Activated CD4-positive, alpha-beta memory T cell treated with anti-CD3 and anti-CD28 coated beads, Interleukin-2, amount 10 ng/mL, durations not matched to agents 7 days and 5 days (primary cell): ENCODE measurements at regions not wholly inside any gene's neighbourhood (a gene's known extent, or its start where the extent isn't known, plus 50 kb on each side); places are given as distances from the start of the nearest gene placed in this dataset.

Experiments
- CTCF ChIA-PET: fragments of 350-600 bp; sonication (Branson Sonifier 250); formaldehyde crosslinking; loops from one replicate; lab custom pipeline; 2021; ENCODE audit warnings: antibody characterized with exemption, inconsistent platforms; lab: Charles Lee
- POLR2A ChIA-PET: fragments of 350-600 bp; sonication (Branson Sonifier 250); formaldehyde crosslinking; loops from one replicate; lab custom pipeline; 2021; ENCODE audit warnings: antibody characterized with exemption; lab: Charles Lee
- DNase-seq: peaks from one replicate; pipeline ENCODE4 v3.0.0-alpha.2; 2020
- H3K27ac Mint-ChIP-seq: one replicate; pipeline ENCODE4 v1.8.0; 2021; ENCODE audit warnings: mild to moderate bottlenecking, mixed read lengths
- H3K27me3 Mint-ChIP-seq: one replicate; pipeline ENCODE4 v1.8.0; 2021; ENCODE audit warnings: mixed read lengths
- H3K36me3 Mint-ChIP-seq: one replicate; pipeline ENCODE4 v1.8.0; 2021; ENCODE audit warnings: low read depth, mixed read lengths
- H3K4me1 Mint-ChIP-seq: one replicate; pipeline ENCODE4 v1.8.0; 2021; ENCODE audit warnings: mixed read lengths
- H3K4me3 Mint-ChIP-seq: one replicate; pipeline ENCODE4 v1.8.0; 2021; ENCODE audit warnings: mild to moderate bottlenecking, mixed read lengths
- H3K9me3 Mint-ChIP-seq: one replicate; pipeline ENCODE4 v1.8.0; 2021; ENCODE audit warnings: mixed read lengths

DNA sequence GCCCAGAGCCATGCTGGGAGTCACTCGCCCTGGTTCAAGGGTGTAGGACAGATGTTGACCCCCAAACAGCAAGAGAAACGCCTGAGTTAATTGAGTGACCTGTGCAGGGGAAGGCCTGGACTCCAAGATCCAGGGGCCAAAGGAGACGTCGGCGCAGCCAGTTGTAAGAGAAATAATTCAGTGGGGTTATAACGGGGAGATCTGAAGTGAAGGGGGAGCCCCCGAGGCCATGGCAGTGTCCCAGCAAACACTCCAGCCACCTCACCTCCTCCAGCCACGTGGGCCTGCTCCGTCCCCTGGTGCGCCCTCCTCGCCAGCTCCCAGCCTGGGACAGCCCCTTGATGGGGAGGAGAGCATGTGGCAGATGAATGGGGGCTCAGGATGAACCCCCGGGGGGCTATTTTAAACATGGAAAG, 130.7 kb upstream of the GPC1 start:
- H3K27me3 Mint-ChIP-seq, result peaks cover 2% of the 10 kb centered on the region
- ChIA-PET CTCF (no interaction called here), POLR2A (no interaction called here)
- H3K4me3 Mint-ChIP-seq, result no peak overlapping the region
- H3K36me3 Mint-ChIP-seq, result no peaks in the 10 kb centered on the region
- H3K9me3 Mint-ChIP-seq, result no peaks in the 10 kb centered on the region
- H3K27ac Mint-ChIP-seq, result no peak overlapping the region
- DNase-seq, result peak; percentile 6
- no peaks in the 10 kb centered on the region for H3K4me1 Mint-ChIP-seq

DNA sequence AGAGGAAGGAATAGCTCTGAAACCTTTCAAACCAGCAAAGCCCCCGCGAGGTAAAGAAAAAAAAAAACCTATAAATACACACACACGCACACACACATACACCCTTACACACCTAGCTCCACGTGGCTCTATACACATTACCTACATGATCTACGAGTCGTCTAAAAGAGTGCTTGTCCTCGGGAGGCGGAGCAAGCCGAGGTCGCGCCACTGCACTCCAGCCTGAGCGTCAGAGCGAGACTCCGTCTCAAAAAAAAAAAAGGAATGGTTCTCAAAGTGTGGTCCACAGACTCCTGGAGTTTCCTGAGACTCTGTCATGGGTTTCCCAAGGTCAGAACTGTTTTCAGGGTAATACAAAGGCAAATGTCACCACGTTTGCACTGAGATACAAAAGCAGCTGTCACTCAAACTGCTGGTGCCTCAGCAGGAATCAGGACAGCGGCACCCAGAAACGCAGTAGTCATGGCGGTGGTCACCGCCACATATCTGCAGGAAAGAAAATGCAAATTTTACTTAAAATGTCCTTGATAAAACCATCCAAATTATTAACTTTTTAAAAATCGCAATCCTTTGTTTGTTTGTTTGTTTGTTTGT, 130.0 kb upstream of the GPC1 start:
- ChIA-PET POLR2A (no interaction called here), CTCF (no interaction called here)
- no peak for DNase-seq
- Mint-ChIP-seq H3K36me3 (no peaks in the 10 kb centered on the region), H3K4me3 (no peak overlapping the region), H3K27ac (no peak overlapping the region), H3K27me3 (peaks cover 2% of the 10 kb centered on the region), H3K4me1 (no peaks in the 10 kb centered on the region), H3K9me3 (no peaks in the 10 kb centered on the region)

DNA sequence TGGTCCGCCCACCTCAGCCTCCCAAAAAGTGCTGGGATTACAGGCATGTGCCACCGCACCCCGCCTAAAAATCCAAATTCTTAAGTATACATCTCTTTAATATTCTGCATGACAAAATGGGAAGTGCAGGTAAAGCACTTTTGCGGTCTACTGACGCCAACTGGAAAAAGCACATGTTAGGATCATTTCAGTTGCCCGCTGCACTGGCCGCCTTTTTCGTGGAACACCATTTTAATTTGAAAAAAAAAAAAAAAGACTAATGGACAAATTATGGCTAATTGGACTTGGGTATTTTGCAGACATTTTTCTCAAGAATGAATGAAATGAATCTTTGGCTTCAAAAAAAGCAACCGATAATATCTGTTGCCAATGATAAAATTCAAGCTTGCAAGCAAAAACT, 129.3 kb upstream of the GPC1 start:
- no peak for DNase-seq
- H3K9me3 Mint-ChIP-seq, result no peaks in the 10 kb centered on the region
- no peak overlapping the region for H3K4me3 Mint-ChIP-seq
- POLR2A ChIA-PET, result no interaction called here
- CTCF ChIA-PET, result interaction anchor here (0.7 kb wide), 1 partner anchor 24 kb away, joined by 6 read pairs; no protein-coding TSS in a partner anchor
- peaks cover 2% of the 10 kb centered on the region for H3K27me3 Mint-ChIP-seq
- H3K4me1 Mint-ChIP-seq, result no peaks in the 10 kb centered on the region
- no peak overlapping the region for H3K27ac Mint-ChIP-seq
- no peaks in the 10 kb centered on the region for H3K36me3 Mint-ChIP-seq

DNA sequence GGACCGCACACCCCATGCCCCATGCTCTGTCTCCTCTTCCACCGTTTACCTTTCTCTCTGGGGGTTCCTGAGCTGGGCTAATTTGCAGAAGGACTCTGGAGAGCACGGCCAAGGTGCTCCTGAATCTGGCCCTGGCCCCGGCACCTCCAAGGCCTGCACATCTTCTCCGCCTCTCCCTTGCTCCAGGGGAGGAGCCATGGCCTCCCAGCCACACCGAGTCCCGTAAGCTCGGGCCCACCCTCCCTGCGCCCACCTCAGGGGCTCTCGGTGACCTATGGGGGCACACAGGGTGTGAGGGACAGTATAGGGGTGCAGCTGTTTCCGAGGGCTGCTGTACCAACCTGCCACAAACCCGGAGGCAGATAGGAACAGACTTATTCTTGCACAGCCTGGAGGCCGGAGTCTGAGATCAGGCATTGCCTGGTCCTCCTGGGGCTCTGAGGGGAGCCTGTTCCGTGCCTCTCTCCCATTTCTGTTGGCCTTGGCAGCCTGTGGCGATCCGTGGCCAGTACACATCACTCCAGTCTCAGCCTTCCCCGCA, 127.3 kb upstream of the GPC1 start:
- Mint-ChIP-seq H3K36me3 (no peaks in the 10 kb centered on the region), H3K27me3 (peaks cover 5% of the 10 kb centered on the region), H3K27ac (no peak overlapping the region), H3K4me1 (no peaks in the 10 kb centered on the region), H3K9me3 (no peaks in the 10 kb centered on the region), H3K4me3 (no peak overlapping the region)
- no peak for DNase-seq
- CTCF ChIA-PET, result no interaction called here
- POLR2A ChIA-PET, result no interaction called here

DNA sequence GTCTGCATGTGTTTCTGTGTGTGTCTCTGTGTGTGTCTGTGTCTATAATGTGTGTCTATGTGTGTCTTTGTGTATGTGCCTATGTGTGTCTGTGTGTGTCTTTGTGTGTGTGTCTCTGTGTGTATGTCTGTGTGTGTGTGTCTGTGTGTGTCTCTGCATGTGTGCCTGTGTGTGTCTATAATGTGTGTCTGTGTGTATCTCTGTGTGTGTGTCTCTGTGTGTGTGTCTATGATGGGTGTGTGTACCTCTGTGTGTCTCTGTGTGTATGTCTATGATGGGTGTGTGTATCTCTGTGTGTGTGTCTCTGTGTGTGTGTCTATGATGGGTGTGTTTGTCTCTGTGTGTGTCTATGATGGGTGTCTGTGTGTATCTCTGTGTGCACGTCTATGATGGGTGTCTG, 126.2 kb upstream of the GPC1 start:
- Mint-ChIP-seq H3K4me1 (no peaks in the 10 kb centered on the region), H3K4me3 (no peak overlapping the region), H3K27ac (no peak overlapping the region), H3K27me3 (peaks cover 4% of the 10 kb centered on the region), H3K36me3 (no peaks in the 10 kb centered on the region), H3K9me3 (no peaks in the 10 kb centered on the region)
- no peak for DNase-seq
- ChIA-PET CTCF (no interaction called here), POLR2A (no interaction called here)

DNA sequence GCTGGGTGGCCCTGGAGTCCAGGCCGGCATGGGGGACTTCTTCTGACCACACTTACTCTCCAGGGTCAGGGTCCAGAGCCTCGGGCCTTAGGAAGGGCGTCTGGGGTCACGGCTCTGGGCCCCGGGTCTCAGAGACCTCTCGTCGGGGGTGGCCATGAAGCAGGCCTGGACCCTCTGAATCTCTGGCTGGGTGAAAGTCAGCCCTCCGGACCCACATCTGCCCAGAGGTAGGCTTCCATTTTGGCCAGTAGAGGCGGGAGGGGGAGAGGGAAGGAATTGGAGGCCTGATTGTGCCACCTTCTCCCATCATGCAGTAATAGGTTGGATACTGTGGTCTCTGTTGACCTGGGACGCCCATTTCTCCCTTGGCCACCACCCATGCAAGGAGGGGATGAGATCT, 125.3 kb upstream of the GPC1 start:
- H3K4me3 Mint-ChIP-seq, result no peak overlapping the region
- no peaks in the 10 kb centered on the region for H3K9me3 Mint-ChIP-seq
- no peaks in the 10 kb centered on the region for H3K4me1 Mint-ChIP-seq
- ChIA-PET CTCF (no interaction called here), POLR2A (no interaction called here)
- H3K27me3 Mint-ChIP-seq, result peaks cover 5% of the 10 kb centered on the region
- no peaks in the 10 kb centered on the region for H3K36me3 Mint-ChIP-seq
- no peak for DNase-seq
- no peak overlapping the region for H3K27ac Mint-ChIP-seq

DNA sequence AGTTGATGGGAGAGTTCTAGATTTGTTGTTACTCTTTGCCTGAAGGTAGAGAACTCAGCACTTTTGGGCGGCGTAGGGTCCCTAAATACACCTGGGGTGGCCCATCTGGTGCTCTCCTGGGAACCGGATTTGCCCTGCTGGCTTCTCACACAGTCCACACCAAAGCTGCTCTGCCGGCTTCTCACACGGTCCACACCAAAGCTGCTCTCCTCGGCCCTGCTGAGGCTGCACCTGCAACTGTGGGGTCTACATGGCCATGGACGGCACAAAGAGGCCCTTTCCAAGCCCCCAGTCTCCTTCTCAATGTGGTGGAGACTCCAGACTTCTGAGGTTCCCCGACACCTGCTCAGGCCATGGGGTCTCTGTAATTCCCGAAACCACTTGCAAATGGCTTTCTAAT, 124.8 kb upstream of the GPC1 start:
- H3K27me3 Mint-ChIP-seq, result peaks cover 5% of the 10 kb centered on the region
- no peaks in the 10 kb centered on the region for H3K4me1 Mint-ChIP-seq
- no peaks in the 10 kb centered on the region for H3K36me3 Mint-ChIP-seq
- no peak overlapping the region for H3K4me3 Mint-ChIP-seq
- H3K9me3 Mint-ChIP-seq, result no peaks in the 10 kb centered on the region
- no peak overlapping the region for H3K27ac Mint-ChIP-seq
- POLR2A ChIA-PET, result no interaction called here
- CTCF ChIA-PET, result no interaction called here
- DNase-seq, result no peak

DNA sequence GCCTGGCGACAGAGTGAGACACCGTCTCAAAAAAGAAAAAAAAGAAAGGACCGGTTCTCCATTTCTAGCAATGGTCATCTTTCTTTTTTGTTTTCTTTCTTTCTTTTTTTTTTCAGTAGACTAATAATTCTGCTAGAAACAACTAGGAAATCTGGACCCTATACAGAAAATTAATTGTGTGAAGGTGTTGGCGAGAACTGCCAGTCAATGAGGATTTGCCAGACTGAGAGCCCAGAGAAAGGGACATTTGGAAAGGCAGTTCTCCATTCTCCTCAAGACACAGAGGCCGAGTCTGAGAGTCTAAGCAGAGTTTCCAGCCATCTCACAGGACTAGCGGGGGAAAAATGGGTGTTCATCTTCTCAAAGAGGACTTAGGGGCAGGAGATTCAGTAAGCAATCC, 123.6 kb upstream of the GPC1 start:
- POLR2A ChIA-PET, result no interaction called here
- Mint-ChIP-seq H3K9me3 (no peaks in the 10 kb centered on the region), H3K27ac (no peak overlapping the region)

DNA sequence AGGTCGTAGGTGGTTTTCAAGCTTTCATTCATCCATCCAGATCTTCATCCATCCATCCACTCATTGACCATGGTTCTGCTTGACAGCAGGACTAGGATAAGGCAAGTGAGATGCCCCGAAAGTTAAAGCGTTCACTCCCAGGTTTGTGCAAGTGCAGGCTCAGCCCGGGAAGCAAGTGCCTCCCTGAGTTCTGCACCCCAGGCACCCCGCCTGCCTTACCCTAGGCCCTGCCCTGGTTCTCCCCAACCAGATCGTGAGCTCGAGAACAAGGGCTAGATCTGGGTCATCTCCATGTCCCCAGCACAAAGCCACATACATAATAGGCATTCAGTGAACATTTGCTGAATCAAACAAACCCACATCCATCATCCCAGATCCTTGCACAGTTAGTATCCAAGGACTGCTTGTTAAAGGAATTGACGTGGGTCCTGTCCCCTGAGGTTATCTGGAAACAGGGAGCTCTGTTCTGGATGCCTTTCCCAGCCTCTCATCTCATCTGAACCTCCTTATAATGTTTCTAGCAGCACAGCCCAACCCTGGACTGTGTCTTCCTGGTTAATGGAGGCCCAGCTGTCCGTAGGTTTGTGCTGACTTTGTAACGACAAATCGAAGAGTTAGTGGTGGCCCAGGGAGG, 116.1 kb upstream of the GPC1 start:
- POLR2A ChIA-PET, result no interaction called here
- no peak overlapping the region for H3K4me3 Mint-ChIP-seq
- CTCF ChIA-PET, result interaction anchor here (0.8 kb wide), 1 partner anchor 20 kb away, joined by 3 read pairs; no protein-coding TSS in a partner anchor

More for the DNA sequence above, 123.6 kb upstream of the GPC1 start:
- Mint-ChIP-seq H3K4me3 (no peak overlapping the region), H3K27me3 (peaks cover 9% of the 10 kb centered on the region), H3K36me3 (no peaks in the 10 kb centered on the region), H3K4me1 (no peaks in the 10 kb centered on the region)
- CTCF ChIA-PET, result no interaction called here
- no peak for DNase-seq

DNA sequence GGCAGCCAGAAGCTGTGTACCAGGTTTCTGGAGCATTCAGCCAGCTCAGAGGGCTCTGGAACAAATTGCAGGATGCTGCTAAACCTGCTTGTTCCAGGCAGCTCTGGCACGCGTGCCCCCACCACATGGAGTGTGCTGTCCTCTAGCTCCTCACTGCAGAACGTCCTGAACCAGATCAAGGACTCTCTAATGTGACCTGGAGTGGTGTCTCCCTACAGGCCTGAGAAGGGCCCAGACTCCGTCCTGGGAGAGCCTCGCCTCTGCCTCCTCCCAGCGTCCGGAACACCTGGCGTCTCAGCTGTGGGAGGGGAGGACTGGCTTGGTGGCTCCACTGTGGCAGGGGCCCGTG, 115.6 kb upstream of the GPC1 start:
- ChIA-PET CTCF (interaction anchor here (0.8 kb wide), 1 partner anchor 20 kb away, joined by 3 read pairs; no protein-coding TSS in a partner anchor), POLR2A (no interaction called here)
- Mint-ChIP-seq H3K36me3 (no peaks in the 10 kb centered on the region), H3K4me3 (no peak overlapping the region), H3K9me3 (no peaks in the 10 kb centered on the region), H3K27me3 (peaks cover 9% of the 10 kb centered on the region), H3K27ac (no peak overlapping the region), H3K4me1 (no peaks in the 10 kb centered on the region)
- DNase-seq, result no peak

More for the DNA sequence above, 116.1 kb upstream of the GPC1 start:
- Mint-ChIP-seq H3K27ac (no peak overlapping the region), H3K27me3 (peaks cover 10% of the 10 kb centered on the region), H3K36me3 (no peaks in the 10 kb centered on the region), H3K4me1 (no peaks in the 10 kb centered on the region), H3K9me3 (no peaks in the 10 kb centered on the region)
- DNase-seq, result no peak

DNA sequence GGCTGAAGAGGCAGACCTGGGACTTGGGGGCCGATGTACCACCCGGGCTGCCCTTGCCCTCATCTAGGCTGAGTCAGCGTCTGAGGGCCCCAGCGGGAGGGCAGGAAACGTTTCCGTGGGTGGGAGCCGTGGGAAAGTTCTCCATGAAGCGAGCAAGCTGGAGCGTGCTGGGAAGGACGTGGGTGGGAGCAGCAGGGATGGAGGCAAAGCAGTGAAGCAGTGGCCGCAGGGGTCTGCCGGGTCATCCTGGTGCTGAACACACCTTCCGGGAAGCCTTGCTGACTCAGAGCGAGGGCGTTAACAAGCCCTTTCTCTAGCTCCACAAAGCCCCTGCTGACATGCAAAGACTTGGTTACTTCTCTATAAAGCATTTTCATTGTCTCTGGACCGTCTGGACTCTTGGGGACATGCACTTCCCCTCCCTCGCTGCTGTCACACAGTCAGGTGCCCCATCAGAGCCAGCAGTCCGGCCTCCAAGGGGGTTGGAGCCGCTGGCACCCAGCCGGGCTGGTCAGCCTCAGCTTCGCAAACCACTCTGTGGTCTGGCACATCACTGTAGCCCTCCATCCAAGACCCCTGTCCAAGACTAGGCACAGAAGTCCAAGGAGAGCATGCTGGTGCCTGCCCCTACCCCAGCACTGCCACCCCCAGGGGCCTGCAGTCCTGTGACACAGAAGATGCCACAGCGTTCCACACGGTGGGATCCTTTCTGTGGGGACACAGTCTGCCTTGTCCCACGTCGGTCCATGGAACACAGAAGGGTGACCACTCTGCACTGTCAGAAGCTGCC, 115.1 kb upstream of the GPC1 start:
- Mint-ChIP-seq H3K9me3 (no peaks in the 10 kb centered on the region), H3K4me1 (no peaks in the 10 kb centered on the region), H3K36me3 (no peaks in the 10 kb centered on the region), H3K27me3 (peaks cover 9% of the 10 kb centered on the region), H3K27ac (no peak overlapping the region), H3K4me3 (no peak overlapping the region)
- CTCF ChIA-PET, result interaction anchor here (0.8 kb wide), 1 partner anchor 21 kb away, joined by 3 read pairs; no protein-coding TSS in a partner anchor
- no peak for DNase-seq
- POLR2A ChIA-PET, result no interaction called here

DNA sequence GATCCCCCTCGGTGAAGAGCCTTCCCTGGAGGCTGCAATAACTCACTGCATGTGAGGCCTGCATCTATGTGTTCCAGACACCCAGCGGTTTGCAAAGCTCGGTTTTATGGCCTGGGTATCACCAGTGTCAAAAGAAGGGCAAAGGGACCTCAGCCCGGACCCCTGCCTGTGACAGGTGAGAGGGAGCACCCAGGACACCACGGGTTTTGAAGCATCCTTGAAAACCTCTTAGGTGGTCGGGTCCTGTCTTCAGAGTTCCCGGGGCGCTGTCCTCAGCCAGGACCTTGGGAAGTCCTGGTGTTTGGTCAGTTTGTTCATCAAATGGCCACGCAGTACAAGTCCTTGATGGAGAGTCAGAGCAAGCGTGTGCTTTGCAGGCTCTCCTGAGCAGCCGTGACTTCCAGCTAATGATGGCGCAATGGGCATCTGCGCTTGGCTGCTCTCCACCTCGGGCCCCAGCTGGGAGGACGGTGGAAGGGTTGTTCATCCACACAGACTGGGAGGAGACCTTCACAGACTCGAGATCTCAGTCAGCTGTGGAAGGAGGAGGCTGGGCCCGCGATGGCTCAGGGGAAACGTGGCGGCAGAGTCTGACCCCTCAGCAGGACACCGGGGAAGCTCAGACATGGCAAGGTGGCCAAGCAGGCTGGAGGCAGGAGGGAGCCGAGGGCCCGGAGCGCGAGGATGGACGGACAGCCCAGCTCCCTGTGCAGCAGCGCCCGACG, 113.1 kb upstream of the GPC1 start:
- ChIA-PET POLR2A (no interaction called here), CTCF (interaction anchor here (0.6 kb wide), 1 partner anchor 15 kb away, joined by 4 read pairs; no protein-coding TSS in a partner anchor)
- DNase-seq, result no peak
- Mint-ChIP-seq H3K36me3 (no peaks in the 10 kb centered on the region), H3K27me3 (peaks cover 5% of the 10 kb centered on the region), H3K9me3 (no peaks in the 10 kb centered on the region), H3K27ac (no peak overlapping the region), H3K4me1 (no peaks in the 10 kb centered on the region), H3K4me3 (no peak overlapping the region)

DNA sequence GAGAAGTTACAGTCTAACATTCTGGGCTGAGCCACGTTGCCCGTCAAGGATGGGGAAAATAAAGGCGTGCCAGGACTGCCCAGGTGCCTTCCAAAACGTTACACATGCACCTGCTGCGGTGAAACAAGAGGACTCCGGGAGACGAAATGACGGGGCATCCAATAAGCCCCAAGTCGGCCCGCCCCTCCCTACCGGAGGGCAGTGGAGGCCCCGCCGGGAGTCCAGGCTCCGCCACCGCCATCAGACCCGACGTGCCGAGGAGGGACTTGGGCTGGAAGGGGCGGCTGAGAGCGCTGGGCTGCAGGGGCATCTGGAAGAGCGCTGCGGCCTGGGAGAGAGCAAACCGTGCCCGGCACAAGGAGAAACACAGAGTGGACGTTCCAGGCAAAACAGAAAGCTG, 112.5 kb upstream of the GPC1 start:
- no peak for DNase-seq
- H3K36me3 Mint-ChIP-seq, result no peaks in the 10 kb centered on the region
- CTCF ChIA-PET, result no interaction called here
- H3K27me3 Mint-ChIP-seq, result peaks cover 5% of the 10 kb centered on the region
- H3K4me1 Mint-ChIP-seq, result no peaks in the 10 kb centered on the region
- H3K4me3 Mint-ChIP-seq, result no peak overlapping the region
- no peak overlapping the region for H3K27ac Mint-ChIP-seq
- POLR2A ChIA-PET, result no interaction called here
- no peaks in the 10 kb centered on the region for H3K9me3 Mint-ChIP-seq
